ENCODE measurements at regions not wholly inside any gene's neighbourhood (a gene's known extent, or its start where the extent isn't known, plus 50 kb on each side); places are given as distances from the start of the nearest gene placed in this dataset.
"Not testable (repeated sequence)": the region's sequence is repeated elsewhere in the genome, so short reads cannot be mapped to it uniquely, and the experiment has no call there.

DNA sequence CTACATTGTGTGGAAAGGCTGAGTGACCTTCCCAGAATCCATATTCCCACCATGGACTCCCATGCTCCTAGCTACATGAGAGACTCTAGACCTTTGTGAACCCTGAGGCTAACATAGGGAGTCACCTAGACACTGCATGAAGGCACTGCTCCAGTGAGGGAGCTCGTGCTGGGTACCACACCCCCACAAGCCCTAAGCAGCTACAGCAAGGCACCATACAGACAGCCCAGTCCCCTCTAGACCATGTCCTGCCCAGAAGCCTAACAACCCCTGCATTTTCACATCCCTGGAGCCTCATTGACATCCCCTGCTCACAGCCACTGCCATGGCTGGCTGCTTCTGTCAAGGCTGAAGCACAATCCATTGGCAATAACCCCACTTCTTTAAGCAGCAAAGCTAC lies 176.5 kb upstream of the CTNND2 start:
- H3K4me1 ChIP-seq (ENCODE audit: control insufficient read depth, insufficient read depth, low read length), result no peaks in the 10 kb centered on the region
- H3K9ac ChIP-seq (ENCODE audit: extremely low read depth, low read length, poor library complexity, severe bottlenecking), result no peak overlapping the region
- Mint-ChIP-seq H3K4me3 (no peak overlapping the region), H3K27ac (no peak overlapping the region), H3K27me3 (ENCODE audit: insufficient read depth) (peaks cover 4% of the 10 kb centered on the region), H3K4me1 (no peaks in the 10 kb centered on the region), H3K36me3 (ENCODE audit: low read depth) (no peaks in the 10 kb centered on the region), H3K9me3 (peaks cover 9% of the 10 kb centered on the region)
- 94% methylated on average over 1 of the region's 1 CpG; no CpG with 5 or more reads in 1 of the 2 experiments for WGBS, 2 experiments (ENCODE audit: insufficient coverage in 1 of 2, insufficient read length in 1 of 2)
- no peak overlapping the region for H3K27ac ChIP-seq (ENCODE audit: low read depth, low read length)
- no peak overlapping the region for H3K4me3 ChIP-seq (ENCODE audit: low read length)
- no peaks in the 10 kb centered on the region for H3K27me3 ChIP-seq (ENCODE audit: control insufficient read depth, insufficient read depth, low read length, poor library complexity, severe bottlenecking)
- DNase-seq, result no peak
- no peaks in the 10 kb centered on the region for H3K9me3 ChIP-seq (ENCODE audit: control insufficient read depth, low read length)
- H3K36me3 ChIP-seq (ENCODE audit: control insufficient read depth, insufficient read depth, low read length), result no peaks in the 10 kb centered on the region
- TF ChIP-seq CTCF (conservative IDR thresholded peaks at IDR 0.05), result no peak

DNA sequence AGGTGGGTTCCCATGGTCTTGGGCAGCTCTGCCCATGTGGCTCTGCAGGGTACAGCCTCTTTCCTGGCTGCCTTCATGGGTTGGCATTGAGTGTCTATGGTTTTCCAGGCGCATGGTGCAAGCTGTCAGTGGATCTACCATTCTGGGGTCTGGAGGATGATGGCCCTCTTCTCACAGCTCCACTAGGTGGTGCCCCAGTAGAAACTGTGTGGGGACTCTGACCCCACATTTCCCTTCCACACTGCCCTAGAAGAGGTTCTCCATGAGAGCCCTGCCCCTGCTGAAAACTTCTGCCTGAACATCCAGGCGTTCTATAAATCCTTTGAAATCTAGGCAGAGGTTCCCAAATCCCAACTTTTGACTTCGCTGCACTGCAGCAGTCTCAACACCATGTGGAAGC lies 174.0 kb upstream of the CTNND2 start:
- not testable (repeated sequence) for H3K27ac ChIP-seq (ENCODE audit: low read depth, low read length); H3K27me3 Mint-ChIP-seq (ENCODE audit: insufficient read depth); H3K4me1 Mint-ChIP-seq; H3K4me3 ChIP-seq (ENCODE audit: low read length); H3K4me1 ChIP-seq (ENCODE audit: control insufficient read depth, insufficient read depth, low read length); H3K4me3 Mint-ChIP-seq; H3K9me3 ChIP-seq (ENCODE audit: control insufficient read depth, low read length); H3K9ac ChIP-seq (ENCODE audit: extremely low read depth, low read length, poor library complexity, severe bottlenecking); H3K27me3 ChIP-seq (ENCODE audit: control insufficient read depth, insufficient read depth, low read length, poor library complexity, severe bottlenecking); H3K36me3 Mint-ChIP-seq (ENCODE audit: low read depth); H3K36me3 ChIP-seq (ENCODE audit: control insufficient read depth, insufficient read depth, low read length); H3K27ac Mint-ChIP-seq; H3K9me3 Mint-ChIP-seq
- DNase-seq, result peak; percentile 56
- TF ChIP-seq CTCF (conservative IDR thresholded peaks at IDR 0.05), result peak; percentile 73
- 80 to 96% methylated on average over 2 to 3 of the region's 3 CpGs for WGBS, 2 experiments (ENCODE audit: insufficient coverage in 1 of 2, insufficient read length in 1 of 2)

DNA sequence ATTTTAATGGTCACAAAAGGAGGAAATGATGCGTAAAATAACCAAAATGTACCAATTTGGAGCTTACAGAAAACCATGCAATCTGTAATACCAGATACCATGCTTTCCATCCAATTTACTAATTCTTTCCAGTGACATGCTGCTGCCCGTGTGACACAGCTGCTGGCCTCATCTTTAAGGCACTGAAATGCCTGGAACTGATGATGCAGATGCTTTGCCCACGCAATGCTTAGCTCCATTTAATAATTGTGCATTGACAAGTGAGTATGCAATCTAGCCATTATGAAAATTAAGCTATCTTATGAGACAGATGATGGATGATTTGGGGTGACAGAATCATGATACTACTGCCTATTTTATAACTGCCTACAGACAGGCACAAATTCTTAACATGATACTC lies 169.2 kb upstream of the CTNND2 start:
- Mint-ChIP-seq H3K9me3 (no peaks in the 10 kb centered on the region), H3K4me1 (peaks cover 2% of the 10 kb centered on the region), H3K27ac (no peak overlapping the region), H3K27me3 (ENCODE audit: insufficient read depth) (no peaks in the 10 kb centered on the region), H3K4me3 (no peak overlapping the region), H3K36me3 (ENCODE audit: low read depth) (no peaks in the 10 kb centered on the region)
- no peaks in the 10 kb centered on the region for H3K36me3 ChIP-seq (ENCODE audit: control insufficient read depth, insufficient read depth, low read length)
- WGBS, 2 experiments (ENCODE audit: insufficient coverage in 1 of 2, insufficient read length in 1 of 2), result 86 to 90% methylated on average over 2 to 3 of the region's 3 CpGs
- H3K4me1 ChIP-seq (ENCODE audit: control insufficient read depth, insufficient read depth, low read length), result no peaks in the 10 kb centered on the region
- DNase-seq, result no peak
- H3K9ac ChIP-seq (ENCODE audit: extremely low read depth, low read length, poor library complexity, severe bottlenecking), result no peak overlapping the region
- no peak for TF ChIP-seq CTCF (conservative IDR thresholded peaks at IDR 0.05)
- no peak overlapping the region for H3K27ac ChIP-seq (ENCODE audit: low read depth, low read length)
- no peak overlapping the region for H3K4me3 ChIP-seq (ENCODE audit: low read length)
- H3K27me3 ChIP-seq (ENCODE audit: control insufficient read depth, insufficient read depth, low read length, poor library complexity, severe bottlenecking), result no peaks in the 10 kb centered on the region
- H3K9me3 ChIP-seq (ENCODE audit: control insufficient read depth, low read length), result no peaks in the 10 kb centered on the region
